ENCODE measurements at regions not wholly inside any gene's neighbourhood (a gene's known extent, or its start where the extent isn't known, plus 50 kb on each side); places are given as distances from the start of the nearest gene placed in this dataset.
"Not testable (repeated sequence)": the region's sequence is repeated elsewhere in the genome, so short reads cannot be mapped to it uniquely, and the experiment has no call there.

- no peak for ATAC-seq
- intact Hi-C loops (cut with DNase I) = no loop called here
- no peak for DNase-seq (ENCODE audit: missing footprints)
Measured at GRCh38 chr13:44738463-44738862, 162.3 kb upstream of the TSC22D1 start.

- ATAC-seq (no peak), DNase-seq (ENCODE audit: missing footprints) (no peak)
- intact Hi-C loops (cut with DNase I) = loop anchor here (2.0 kb wide), 1 partner anchor 15 kb away; no protein-coding TSS in a partner anchor
Measured at GRCh38 chr13:44735806-44736205, 159.7 kb upstream of the TSC22D1 start.

- intact Hi-C loops (cut with DNase I) = loop anchor here (2.0 kb wide), 1 partner anchor 17 kb away; no protein-coding TSS in a partner anchor
- DNase-seq (ENCODE audit: missing footprints) (no peak), ATAC-seq (peak; percentile 62)
Measured at GRCh38 chr13:44734201-44734707, 158.1 kb upstream of the TSC22D1 start.

DNA sequence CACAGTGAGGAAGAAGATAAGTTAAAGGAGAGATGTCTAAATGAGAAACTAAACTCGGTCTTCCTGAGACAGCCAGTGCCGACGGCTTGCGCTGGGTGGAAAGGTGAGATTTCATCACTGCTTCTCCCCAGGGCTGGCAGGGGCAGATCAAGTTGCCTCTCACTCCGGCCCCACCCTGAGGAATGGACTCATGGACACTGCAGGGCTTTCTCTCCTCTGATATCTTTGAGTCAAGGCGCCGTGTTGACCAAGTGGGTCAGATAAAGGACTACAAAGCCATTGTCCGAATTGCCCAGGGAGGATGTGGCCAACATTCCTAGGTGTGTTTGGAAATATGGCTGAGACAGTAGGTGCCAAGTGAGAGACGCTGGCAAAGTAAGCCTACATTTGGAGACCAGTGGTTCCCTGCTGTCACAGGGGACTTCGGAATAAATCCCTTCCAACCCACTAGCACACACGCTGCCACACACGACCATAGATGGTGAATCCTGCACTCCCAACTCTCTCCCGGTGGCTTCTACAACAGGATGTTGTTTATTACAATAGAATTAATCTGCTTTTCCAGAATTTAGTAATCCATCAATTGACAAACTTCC, 156.5 kb upstream of the TSC22D1 start:
- ATAC-seq (no peak), DNase-seq (ENCODE audit: missing footprints) (no peak)
- intact Hi-C loops (cut with DNase I) = no loop called here

DNA sequence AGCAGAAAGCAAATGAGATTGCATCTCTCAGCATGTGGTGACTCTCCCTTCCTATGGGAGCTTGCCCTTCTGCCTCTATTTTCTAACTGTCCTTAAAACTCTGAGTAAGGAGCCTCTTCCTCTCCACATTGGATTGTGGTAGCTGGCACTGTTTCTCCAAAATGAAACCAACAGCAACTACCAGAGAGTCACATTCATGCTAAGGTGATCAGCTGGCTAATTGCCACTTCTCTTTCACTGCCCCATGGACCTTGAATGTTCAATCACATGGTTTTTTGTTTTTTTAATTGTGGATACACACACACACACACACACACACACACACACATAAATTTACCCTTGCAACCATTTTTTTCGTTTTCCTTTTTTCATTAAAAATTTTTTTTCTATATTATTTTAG, 154.7 kb upstream of the TSC22D1 start:
- DNase-seq (ENCODE audit: missing footprints) (no peak), ATAC-seq (no peak)
- intact Hi-C loops (cut with DNase I) = no loop called here

- no peak for ATAC-seq
Measured at GRCh38 chr13:44730099-44730498, 154.0 kb upstream of the TSC22D1 start.

DNA sequence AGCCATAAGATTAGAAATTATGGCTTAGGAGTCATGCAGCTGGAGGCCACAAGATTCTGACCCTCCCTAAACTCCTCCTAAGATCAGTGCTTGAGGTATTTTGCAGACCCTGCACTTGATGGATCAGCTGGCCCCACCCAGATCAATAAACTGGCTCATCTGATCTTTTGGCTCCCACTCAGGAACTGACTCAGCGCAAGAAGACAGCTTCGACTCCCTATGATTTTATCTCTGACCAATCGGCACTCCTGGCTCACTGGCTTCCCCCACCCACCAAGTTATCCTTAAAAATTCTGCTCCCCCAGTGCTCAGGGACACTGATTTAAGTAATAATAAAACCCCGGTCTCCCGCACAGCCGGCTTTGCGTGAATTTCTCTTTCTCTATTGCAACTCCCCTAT, 151.5 kb upstream of the TSC22D1 start:
- intact Hi-C loops (cut with DNase I); ATAC-seq: not testable (repeated sequence)

More at GRCh38 chr13:44730099-44730498, 154.0 kb upstream of the TSC22D1 start:
- intact Hi-C loops (cut with DNase I) = no loop called here
- no peak for DNase-seq (ENCODE audit: missing footprints)

GRCh38 chr13:44726778-44727177, 150.6 kb upstream of the TSC22D1 start:
- DNase-seq (ENCODE audit: missing footprints) (no peak), ATAC-seq (no peak)
- intact Hi-C loops (cut with DNase I) = no loop called here

More for the DNA sequence above, 151.5 kb upstream of the TSC22D1 start:
- DNase-seq (ENCODE audit: missing footprints) = not testable (repeated sequence)

DNA sequence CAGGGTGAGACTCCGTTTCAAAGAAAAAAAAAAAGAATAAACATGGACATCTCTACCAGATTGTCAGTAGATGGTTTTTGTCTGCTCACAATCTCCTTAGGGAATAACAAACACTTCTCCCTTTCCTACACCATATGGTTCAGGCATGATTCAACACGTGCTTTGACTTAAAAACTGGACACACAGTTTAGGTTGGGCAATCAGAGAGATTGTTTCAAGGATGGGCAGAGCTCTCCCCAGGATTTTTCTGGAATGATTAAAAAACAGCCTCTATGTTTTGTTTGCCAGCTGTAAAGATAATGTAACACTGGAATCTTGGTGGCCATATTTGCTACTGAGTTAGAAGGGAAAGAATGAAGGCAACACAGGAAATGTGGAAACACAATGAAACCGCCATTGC, 150.1 kb upstream of the TSC22D1 start:
- no peak for DNase-seq (ENCODE audit: missing footprints)
- no peak for ATAC-seq
- intact Hi-C loops (cut with DNase I) = no loop called here

DNA sequence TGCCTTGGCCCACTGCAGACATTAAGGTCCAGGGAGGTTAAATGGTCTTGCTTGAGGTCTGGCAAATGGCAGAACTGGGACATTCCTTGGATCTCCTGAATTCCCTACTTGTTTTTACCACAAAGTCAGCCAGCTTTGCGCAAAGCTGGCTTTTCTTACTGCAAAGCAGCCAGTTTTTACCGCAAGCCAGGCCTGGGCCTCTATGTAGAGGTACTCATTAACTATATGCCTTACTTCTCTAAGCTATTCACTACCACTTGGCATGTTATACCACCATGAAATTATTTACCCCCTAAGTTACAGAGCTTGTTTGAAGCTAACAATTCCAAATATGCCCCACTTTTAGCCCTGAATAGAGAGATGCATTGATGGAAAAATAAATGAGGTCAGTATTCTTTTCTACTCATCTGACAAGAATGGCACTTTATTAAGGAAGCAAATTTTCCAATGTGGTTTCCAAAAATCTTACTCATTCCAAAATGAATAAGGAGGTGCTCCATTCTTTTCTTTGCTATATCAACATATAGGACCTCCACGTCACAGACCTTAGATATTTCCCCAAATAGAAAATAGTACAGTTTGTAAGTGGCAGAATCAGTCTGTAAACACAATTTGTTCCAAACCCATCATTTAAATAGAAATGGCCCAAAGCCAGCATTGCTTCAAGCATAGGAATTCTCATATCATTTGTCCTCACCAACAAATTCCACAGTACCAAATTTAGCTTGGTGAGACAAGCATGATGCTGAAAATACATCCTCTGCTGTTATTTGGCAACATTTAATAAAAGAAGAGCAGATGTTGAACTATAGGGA, 143.9 kb upstream of the TSC22D1 start:
- DNase-seq (ENCODE audit: missing footprints) = no peak
- intact Hi-C loops (cut with DNase I) = no loop called here
- peak; percentile 46 for ATAC-seq

DNA sequence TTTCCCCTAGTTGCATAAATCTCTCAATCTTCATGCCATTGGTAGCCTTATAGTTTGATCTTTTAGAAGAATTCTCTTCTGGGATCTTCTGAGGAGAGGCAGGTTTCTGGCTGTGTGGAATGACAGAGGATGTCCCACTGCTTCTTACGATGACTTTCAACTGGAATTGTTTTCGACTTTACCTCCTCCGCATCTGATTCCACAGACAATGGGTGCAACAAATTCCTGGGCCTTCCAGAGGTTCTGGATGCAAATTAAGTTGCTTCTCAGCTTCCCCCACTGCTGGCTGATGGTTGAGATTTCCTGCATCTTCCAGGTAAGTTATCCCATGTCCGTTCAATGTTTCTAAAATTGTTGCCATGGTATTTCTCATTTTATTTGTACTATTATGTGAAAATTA, 142.3 kb upstream of the TSC22D1 start:
- no peak for DNase-seq (ENCODE audit: missing footprints)
- intact Hi-C loops (cut with DNase I) = no loop called here
- no peak for ATAC-seq

- ATAC-seq (no peak), DNase-seq (ENCODE audit: missing footprints) (no peak)
- intact Hi-C loops (cut with DNase I) = no loop called here
Measured at GRCh38 chr13:44715287-44716230, 139.4 kb upstream of the TSC22D1 start.

DNA sequence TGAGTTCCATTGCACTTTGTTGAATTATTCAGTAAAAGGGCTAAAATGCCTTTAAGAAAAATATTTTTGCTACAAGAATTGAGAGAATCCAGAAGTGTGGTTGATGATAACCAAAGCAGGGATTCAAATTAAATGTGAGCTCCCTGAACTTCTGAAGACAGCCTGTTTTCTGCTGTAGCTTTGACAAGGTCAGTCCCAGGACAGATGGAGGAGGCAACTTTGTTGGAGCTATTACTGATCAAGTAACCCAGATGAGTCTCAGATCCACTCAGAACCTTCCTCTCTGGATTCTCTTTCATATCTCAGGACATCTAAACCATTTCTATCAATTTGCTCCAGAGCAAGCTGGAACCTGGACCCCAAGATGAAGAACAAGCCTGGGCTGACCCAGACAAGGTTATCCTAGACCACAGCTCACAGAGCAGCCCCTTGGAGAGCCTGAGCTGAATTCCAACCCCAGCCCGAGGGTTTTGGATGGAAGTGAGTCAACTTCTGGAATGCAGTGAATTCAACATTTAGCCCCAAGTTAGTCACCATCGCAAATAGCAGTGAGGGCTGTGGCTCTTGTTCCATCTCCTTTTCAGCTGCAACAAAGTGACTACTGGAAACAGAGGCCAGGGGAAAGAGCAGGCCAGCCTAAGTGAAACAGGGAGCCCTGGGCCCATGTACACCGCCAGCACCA, 137.8 kb upstream of the TSC22D1 start:
- ATAC-seq = no peak
- no peak for DNase-seq (ENCODE audit: missing footprints)

DNA sequence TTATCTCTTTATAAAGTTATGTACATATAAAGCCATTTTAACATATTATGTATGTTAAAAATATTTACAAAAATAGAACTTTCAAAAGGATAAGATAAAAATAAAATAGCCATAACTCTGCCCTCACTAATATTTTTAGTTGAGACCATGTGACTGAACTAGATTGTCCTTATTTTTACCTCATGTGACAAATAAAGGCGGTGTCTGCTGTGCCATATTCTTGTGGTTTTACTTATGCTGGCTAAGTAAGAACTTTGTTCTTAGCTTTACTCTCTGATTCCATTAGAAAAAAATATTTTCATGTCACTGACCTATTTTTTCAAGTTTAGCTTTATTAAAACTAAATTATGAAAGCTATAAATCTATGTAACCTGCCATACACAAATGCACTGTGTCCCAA, 135.6 kb upstream of the TSC22D1 start:
- intact Hi-C loops (cut with DNase I) = no loop called here
- DNase-seq (ENCODE audit: missing footprints) (no peak), ATAC-seq (no peak)

More for the DNA sequence above, 137.8 kb upstream of the TSC22D1 start:
- intact Hi-C loops (cut with DNase I) = no loop called here

GRCh38 chr13:44710576-44710975, 134.4 kb upstream of the TSC22D1 start:
- ATAC-seq = no peak
- intact Hi-C loops (cut with DNase I) = no loop called here
- DNase-seq (ENCODE audit: missing footprints) = no peak

DNA sequence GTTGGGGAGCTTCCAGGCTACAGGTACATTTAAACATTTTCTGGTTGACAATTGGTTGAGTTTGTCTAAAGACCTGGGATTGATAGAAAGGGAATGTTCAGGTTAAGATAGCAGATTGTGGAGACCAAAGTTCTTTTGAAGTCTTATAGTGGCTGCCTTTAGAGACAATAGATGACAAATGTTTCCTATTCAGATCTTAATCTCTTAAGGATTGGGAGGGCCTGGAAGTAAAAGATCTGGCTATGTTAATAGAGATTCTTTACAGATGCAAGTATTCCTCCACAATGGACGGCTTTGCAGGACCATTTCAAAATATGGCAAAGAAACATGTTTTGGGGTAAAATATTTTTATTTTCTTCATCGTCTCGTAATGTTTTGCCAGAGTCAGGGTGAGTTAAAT, 128.7 kb upstream of the TSC22D1 start:
- DNase-seq (ENCODE audit: missing footprints); intact Hi-C loops (cut with DNase I); ATAC-seq: not testable (repeated sequence)

GRCh38 chr13:44703371-44703770, 127.2 kb upstream of the TSC22D1 start:
- no peak for ATAC-seq
- intact Hi-C loops (cut with DNase I) = no loop called here
- no peak for DNase-seq (ENCODE audit: missing footprints)

- no peak for ATAC-seq
- intact Hi-C loops (cut with DNase I) = loop anchor here (10.0 kb wide), 1 partner anchor 213 kb away; no protein-coding TSS in a partner anchor
- no peak for DNase-seq (ENCODE audit: missing footprints)
Measured at GRCh38 chr13:44698066-44698465, 121.9 kb upstream of the TSC22D1 start.

All from Right ventricle myocardium inferior (tissue), 1 donor.